ENCODE measurements at regions not wholly inside any gene's neighbourhood (a gene's known extent, or its start where the extent isn't known, plus 50 kb on each side); places are given as distances from the start of the nearest gene placed in this dataset.

DNA sequence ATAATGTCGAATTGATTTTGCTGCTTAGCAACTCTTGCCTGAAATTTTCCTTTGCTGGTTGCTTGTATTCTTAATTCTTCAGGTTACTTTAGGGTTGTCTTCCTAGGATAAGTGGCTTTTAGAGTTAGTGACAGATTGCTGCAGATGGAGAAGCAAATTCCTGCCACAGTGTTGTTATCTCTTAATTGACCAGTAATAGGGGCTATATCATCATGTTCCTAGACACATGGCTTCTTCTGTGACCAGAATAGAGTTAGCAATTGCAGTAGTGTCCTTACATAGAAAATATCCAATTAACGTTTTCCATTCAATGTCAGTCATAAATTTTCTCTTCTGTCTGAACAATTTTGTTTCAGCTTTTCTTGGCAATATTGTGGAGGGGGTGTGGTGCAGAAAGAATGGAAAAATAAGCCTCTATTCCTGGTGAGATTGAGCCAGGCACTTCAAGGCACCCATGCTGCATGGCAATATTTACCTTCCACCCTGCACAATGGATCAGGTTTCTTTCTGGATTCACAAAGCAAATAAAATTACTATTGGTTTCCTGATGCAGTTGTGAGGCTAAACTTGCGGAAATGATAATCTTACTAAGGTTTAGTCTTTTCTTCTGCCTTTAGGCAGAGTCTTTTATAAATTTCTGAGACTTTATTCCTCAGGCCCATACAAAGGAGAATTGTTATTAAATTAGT, 1481.5 kb downstream of the EFNA5 start (continued):
- no peak for TF ChIP-seq SP1 (IDR thresholded peaks at IDR 0.05; ENCODE audit: low read depth)

DNA sequence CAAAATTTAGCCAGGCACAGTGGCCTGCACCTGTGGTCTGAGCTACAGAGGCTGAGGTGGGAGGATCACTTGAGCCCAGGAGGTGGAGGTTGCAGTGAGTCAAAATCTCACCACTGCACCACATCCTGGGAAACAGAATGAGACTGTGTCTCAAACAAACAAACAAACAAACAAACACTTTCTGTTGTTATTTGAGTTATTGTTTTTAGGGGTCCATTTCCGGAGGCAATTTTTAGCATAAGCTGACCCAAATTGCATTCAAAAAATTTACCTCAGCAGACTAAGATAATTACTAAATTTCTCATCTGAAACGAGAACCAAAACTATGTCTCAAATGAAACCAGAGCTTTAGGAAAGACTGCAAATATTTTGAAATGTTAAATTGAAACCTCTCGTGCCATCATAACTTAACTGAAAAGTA, 1485.1 kb downstream of the EFNA5 start:
- Histone ChIP-seq H3K4me1 (ENCODE audit: control insufficient read depth in 1 of 2, insufficient read depth in 2 of 2, low read length in 2 of 2) (no peaks in the 10 kb centered on the region), H3K9me3 (ENCODE audit: control insufficient read depth in 1 of 2, insufficient read depth in 1 of 2, low read depth in 1 of 2, low read length in 2 of 2) (no peaks in the 10 kb centered on the region), H3K36me3 (ENCODE audit: control insufficient read depth in 1 of 2, insufficient read depth in 2 of 2, low read length in 2 of 2) (no peaks in the 10 kb centered on the region), H3K4me2 (ENCODE audit: low read length) (no peak overlapping the region), H4K20me1 (ENCODE audit: insufficient read depth) (no peaks in the 10 kb centered on the region), H3K79me2 (ENCODE audit: insufficient read depth, low read length) (no peaks in the 10 kb centered on the region), H3K9ac (ENCODE audit: low read length) (no peak overlapping the region), H3K27me3 (ENCODE audit: insufficient read depth, low read length) (no peaks in the 10 kb centered on the region), H3K27ac (ENCODE audit: low read depth, low read length) (no peak overlapping the region), H3K4me3 (replicated peaks in 1 of 2; ENCODE audit: low read depth in 1 of 2, low read length in 2 of 2) (no peak overlapping the region), H2AFZ (ENCODE audit: low read depth, low read length, poor library complexity, severe bottlenecking) (no peak overlapping the region), H3K9me2 (ENCODE audit: insufficient read depth) (no peaks in the 10 kb centered on the region)
- ATAC-seq (no peak), DNase-seq (ENCODE audit: low read depth, low spot score) (no peak)
- ChIA-PET CTCF (no interaction called here), RAD21 (ENCODE audit: low non-redundant PET in 1 of 2, low total read pairs in 2 of 2, uncharacterized antibody in 2 of 2, unreplicated experiment in 2 of 2) (no interaction called here), POLR2A (no interaction called here)
- intact Hi-C loops (cut with micrococcal nuclease) = no loop called here
- TF ChIP-seq CBX3 (IDR thresholded peaks at IDR 0.05; ENCODE audit: low read depth) (no peak), SP1 (IDR thresholded peaks at IDR 0.05; ENCODE audit: low read depth) (no peak), ZFX (IDR thresholded peaks at IDR 0.05) (no peak), EZH2phosphoT487 (IDR thresholded peaks at IDR 0.05; ENCODE audit: borderline replicate concordance) (no peak), EGR1 (IDR thresholded peaks at IDR 0.05; ENCODE audit: low read depth) (no peak), ZNF274 (IDR thresholded peaks at IDR 0.05; ENCODE audit: low read depth, low read length) (no peak), TCF7L2 (IDR thresholded peaks at IDR 0.05; ENCODE audit: borderline replicate concordance, extremely low read depth, insufficient read depth, insufficient read length) (no peak), ELF1 (IDR thresholded peaks at IDR 0.05; ENCODE audit: borderline replicate concordance, low read depth) (no peak), SRF (IDR thresholded peaks at IDR 0.05; ENCODE audit: low read depth) (no peak), SIN3A (IDR thresholded peaks at IDR 0.05; ENCODE audit: low read depth) (no peak), JUND (IDR thresholded peaks at IDR 0.05) (no peak), EZH2 (IDR thresholded peaks at IDR 0.05) (no peak), CEBPB (IDR thresholded peaks at IDR 0.05; ENCODE audit: low read depth) (no peak), YY1 (IDR thresholded peaks at IDR 0.05; ENCODE audit: extremely low read depth, insufficient replicate concordance, low read depth, low read length) (no peak)
- TF ChIP-seq, protein P1, sequence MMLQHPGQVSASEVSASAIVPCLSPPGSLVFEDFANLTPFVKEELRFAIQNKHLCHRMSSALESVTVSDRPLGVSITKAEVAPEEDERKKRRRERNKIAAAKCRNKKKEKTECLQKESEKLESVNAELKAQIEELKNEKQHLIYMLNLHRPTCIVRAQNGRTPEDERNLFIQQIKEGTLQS (IDR thresholded peaks at IDR 0.05) = no peak
- TF ChIP-seq, protein P2, sequence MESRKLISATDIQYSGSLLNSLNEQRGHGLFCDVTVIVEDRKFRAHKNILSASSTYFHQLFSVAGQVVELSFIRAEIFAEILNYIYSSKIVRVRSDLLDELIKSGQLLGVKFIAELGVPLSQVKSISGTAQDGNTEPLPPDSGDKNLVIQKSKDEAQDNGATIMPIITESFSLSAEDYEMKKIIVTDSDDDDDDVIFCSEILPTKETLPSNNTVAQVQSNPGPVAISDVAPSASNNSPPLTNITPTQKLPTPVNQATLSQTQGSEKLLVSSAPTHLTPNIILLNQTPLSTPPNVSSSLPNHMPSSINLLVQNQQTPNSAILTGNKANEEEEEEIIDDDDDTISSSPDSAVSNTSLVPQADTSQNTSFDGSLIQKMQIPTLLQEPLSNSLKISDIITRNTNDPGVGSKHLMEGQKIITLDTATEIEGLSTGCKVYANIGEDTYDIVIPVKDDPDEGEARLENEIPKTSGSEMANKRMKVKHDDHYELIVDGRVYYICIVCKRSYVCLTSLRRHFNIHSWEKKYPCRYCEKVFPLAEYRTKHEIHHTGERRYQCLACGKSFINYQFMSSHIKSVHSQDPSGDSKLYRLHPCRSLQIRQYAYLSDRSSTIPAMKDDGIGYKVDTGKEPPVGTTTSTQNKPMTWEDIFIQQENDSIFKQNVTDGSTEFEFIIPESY (IDR thresholded peaks at IDR 0.05; ENCODE audit: extremely low read depth, insufficient replicate concordance, low read length) = no peak
- TF ChIP-seq, protein P3, sequence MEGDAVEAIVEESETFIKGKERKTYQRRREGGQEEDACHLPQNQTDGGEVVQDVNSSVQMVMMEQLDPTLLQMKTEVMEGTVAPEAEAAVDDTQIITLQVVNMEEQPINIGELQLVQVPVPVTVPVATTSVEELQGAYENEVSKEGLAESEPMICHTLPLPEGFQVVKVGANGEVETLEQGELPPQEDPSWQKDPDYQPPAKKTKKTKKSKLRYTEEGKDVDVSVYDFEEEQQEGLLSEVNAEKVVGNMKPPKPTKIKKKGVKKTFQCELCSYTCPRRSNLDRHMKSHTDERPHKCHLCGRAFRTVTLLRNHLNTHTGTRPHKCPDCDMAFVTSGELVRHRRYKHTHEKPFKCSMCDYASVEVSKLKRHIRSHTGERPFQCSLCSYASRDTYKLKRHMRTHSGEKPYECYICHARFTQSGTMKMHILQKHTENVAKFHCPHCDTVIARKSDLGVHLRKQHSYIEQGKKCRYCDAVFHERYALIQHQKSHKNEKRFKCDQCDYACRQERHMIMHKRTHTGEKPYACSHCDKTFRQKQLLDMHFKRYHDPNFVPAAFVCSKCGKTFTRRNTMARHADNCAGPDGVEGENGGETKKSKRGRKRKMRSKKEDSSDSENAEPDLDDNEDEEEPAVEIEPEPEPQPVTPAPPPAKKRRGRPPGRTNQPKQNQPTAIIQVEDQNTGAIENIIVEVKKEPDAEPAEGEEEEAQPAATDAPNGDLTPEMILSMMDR (IDR thresholded peaks at IDR 0.05 in 2 of 3, conservative IDR thresholded peaks at IDR 0.05 in 1 of 3; ENCODE audit: borderline replicate concordance in 1 of 3, insufficient read depth in 1 of 3, low read depth in 2 of 3, low read length in 2 of 3) = no peak
- BruUV-seq (replicated peaks) = no TSS peak

Measured in HCT116 (cell line).